Progenitor cell of endocrine pancreas (in vitro differentiated cells): ENCODE measurements at regions not wholly inside any gene's neighbourhood (a gene's known extent, or its start where the extent isn't known, plus 50 kb on each side); places are given as distances from the start of the nearest gene placed in this dataset.

Experiments used
- DNase-seq: peaks from one replicate; pipeline ENCODE4 v3.0.0; 2021; ENCODE audit warnings: low spot score; ENCODE audit not compliant: unreplicated experiment
- H3K27ac Mint-ChIP-seq: 2 replicates; pipeline ENCODE4 v1.8.0; 2021; ENCODE audit warnings: mild to moderate bottlenecking, moderate library complexity, mixed read lengths
- H3K27me3 Mint-ChIP-seq: 2 replicates; pipeline ENCODE4 v1.8.0; 2021; ENCODE audit warnings: mixed read lengths
- H3K36me3 Mint-ChIP-seq: 2 replicates; pipeline ENCODE4 v1.8.0; 2022; ENCODE audit warnings: mixed read lengths; ENCODE audit not compliant: insufficient read depth
- H3K4me1 Mint-ChIP-seq: 2 replicates; pipeline ENCODE4 v1.8.0; 2021; ENCODE audit warnings: low read depth, mixed read lengths
- H3K4me3 Mint-ChIP-seq: 2 replicates; pipeline ENCODE4 v1.8.0; 2021; ENCODE audit warnings: low read depth, mild to moderate bottlenecking, moderate library complexity, mixed read lengths
- H3K9me3 Mint-ChIP-seq: 2 replicates; pipeline ENCODE4 v1.8.0; 2021; ENCODE audit warnings: low read depth, mixed read lengths
- CTCF ChIP-seq: fragments of 200-600 bp; sonication (generic); IDR thresholded peaks from one replicate; pipeline ENCODE4 v1.5.0; 2021; ENCODE audit warnings: antibody characterized with exemption, mild to moderate bottlenecking; ENCODE audit not compliant: unreplicated experiment

- no peak for TF ChIP-seq CTCF
- Mint-ChIP-seq H3K4me1 (no peaks in the 10 kb centered on the region), H3K9me3 (no peaks in the 10 kb centered on the region)
These were observed 51.3 kb upstream of the IRX6 start for GRCh38 chr16:55272744-55273143.

GRCh38 chr16:55273356-55273755 lies 50.6 kb upstream of the IRX6 start:
- no peaks in the 10 kb centered on the region for H3K4me1 Mint-ChIP-seq
- no peak overlapping the region for H3K27ac Mint-ChIP-seq
- no peak for DNase-seq
- H3K27me3 Mint-ChIP-seq = peaks cover 23% of the 10 kb centered on the region
- H3K4me3 Mint-ChIP-seq = no peak overlapping the region
- H3K9me3 Mint-ChIP-seq = no peaks in the 10 kb centered on the region
- H3K36me3 Mint-ChIP-seq = no peaks in the 10 kb centered on the region
- TF ChIP-seq CTCF = no peak

More at GRCh38 chr16:55272744-55273143, 51.3 kb upstream of the IRX6 start:
- no peak for DNase-seq
- Mint-ChIP-seq H3K4me3 (no peak overlapping the region), H3K36me3 (no peaks in the 10 kb centered on the region), H3K27ac (no peak overlapping the region), H3K27me3 (peaks cover 23% of the 10 kb centered on the region)

GRCh38 chr16:55273959-55274358 lies 50.0 kb upstream of the IRX6 start:
- no peaks in the 10 kb centered on the region for H3K4me1 Mint-ChIP-seq
- no peaks in the 10 kb centered on the region for H3K9me3 Mint-ChIP-seq
- DNase-seq = no peak
- no peaks in the 10 kb centered on the region for H3K36me3 Mint-ChIP-seq
- peaks cover 26% of the 10 kb centered on the region for H3K27me3 Mint-ChIP-seq
- TF ChIP-seq CTCF = no peak
- no peak overlapping the region for H3K27ac Mint-ChIP-seq
- H3K4me3 Mint-ChIP-seq = no peak overlapping the region
